ENCODE measurements at regions not wholly inside any gene's neighbourhood (a gene's known extent, or its start where the extent isn't known, plus 50 kb on each side); places are given as distances from the start of the nearest gene placed in this dataset.

- CTCF ChIA-PET (ENCODE audit: partially characterized antibody), result interaction anchor here (1.2 kb wide), 2 partner anchors 10 to 15 kb away, joined by 3 to 4 read pairs; no protein-coding TSS in a partner anchor
- Histone ChIP-seq H3K4me3 (ENCODE audit: extremely low read depth in 1 of 4, insufficient read depth in 2 of 4, low read depth in 3 of 4, low read length in 4 of 4) (no peak overlapping the region), H3K14ac (ENCODE audit: insufficient read length) (no peak overlapping the region)
Observed at GRCh38 chr3:152208439-152208838, 60.3 kb upstream of the MBNL1 start.

More at GRCh38 chr3:152208439-152208838, 60.3 kb upstream of the MBNL1 start:
- peaks cover 0 to 2% (median 0%) of the 10 kb centered on the region in 4 experiments; a peak in 3 of 7 replicates for H3K4me1 ChIP-seq (replicated peaks in 1 of 4; ENCODE audit: control insufficient read depth in 3 of 4, insufficient read depth in 4 of 4, low read length in 3 of 4)
- H4K91ac ChIP-seq (replicated peaks; ENCODE audit: insufficient read length, low read length), result no peak overlapping the region
- no peaks in the 10 kb centered on the region for H3K27me3 ChIP-seq (replicated peaks in 1 of 4; ENCODE audit: control insufficient read depth in 3 of 4, extremely low read depth in 1 of 4, insufficient read depth in 3 of 4, low read length in 3 of 4)
- TF ChIP-seq ASH2L (IDR thresholded peaks at IDR 0.05; ENCODE audit: low read length) (no peak), TCF12 (IDR thresholded peaks at IDR 0.05; ENCODE audit: low read depth, low read length) (no peak), CBX5 (IDR thresholded peaks at IDR 0.05; ENCODE audit: low read depth, low read length) (no peak), KDM4A (IDR thresholded peaks at IDR 0.05; ENCODE audit: low read depth, low read length, severe bottlenecking) (no peak), BCL11A (IDR thresholded peaks at IDR 0.05; ENCODE audit: low read depth in 2 of 2, low read length in 2 of 2) (no peak), RAD21 (IDR thresholded peaks at IDR 0.05 in 1 of 2, conservative IDR thresholded peaks at IDR 0.05 in 1 of 2; ENCODE audit: low read depth in 2 of 2, low read length in 2 of 2) (no peak), EP300 (IDR thresholded peaks at IDR 0.05; ENCODE audit: borderline replicate concordance in 1 of 2, low read depth in 2 of 2, low read length in 2 of 2) (no peak), CTCF (IDR thresholded peaks at IDR 0.05; ENCODE audit: control extremely low read depth in 1 of 3, insufficient read depth in 1 of 3, low read depth in 1 of 3, low read length in 3 of 3) (no peak), POLR2AphosphoS5 (IDR thresholded peaks at IDR 0.05; ENCODE audit: low read depth, low read length) (no peak), BRCA1 (IDR thresholded peaks at IDR 0.05; ENCODE audit: low read depth, low read length) (no peak), NRF1 (IDR thresholded peaks at IDR 0.05; ENCODE audit: low read depth, low read length) (no peak)
- H4K20me1 ChIP-seq (replicated peaks in 1 of 2; ENCODE audit: control insufficient read depth in 1 of 2, insufficient read depth in 2 of 2, low read length in 2 of 2), result no peaks in the 10 kb centered on the region
- no peak for FAIRE-seq
- H3K79me1 ChIP-seq (ENCODE audit: low read depth, low read length), result no peaks in the 10 kb centered on the region
- H2AFZ ChIP-seq (ENCODE audit: low read length), result no peak overlapping the region
- DNase-seq (ENCODE audit: low read depth in 1 of 2, low spot score in 2 of 2), result no peak
- no peak overlapping the region for H2BK12ac ChIP-seq (ENCODE audit: low read depth, low read length)
- no peak overlapping the region for H3K4me2 ChIP-seq (ENCODE audit: insufficient read depth in 1 of 2, low read depth in 2 of 2, low read length in 2 of 2)
- no peak overlapping the region for H2AK5ac ChIP-seq (ENCODE audit: low read depth, low read length)
- 100% methylated on average over 2 of the region's 2 CpGs; no CpG with 5 or more reads in 1 of the 2 experiments for WGBS, 2 experiments (ENCODE audit: extremely low coverage in 1 of 2, insufficient coverage in 1 of 2, insufficient read length in 1 of 2, insufficient replicate concordance in 2 of 2, low coverage in 1 of 2, low lambda C conversion rate in 2 of 2, missing lambda C conversion rate in 1 of 2)
- no peaks in the 10 kb centered on the region for H3K9me3 ChIP-seq (ENCODE audit: insufficient read depth in 2 of 2, low read depth in 1 of 2, low read length in 1 of 2)
- POLR2A ChIA-PET (ENCODE audit: partially characterized antibody), result no interaction called here
- no peak overlapping the region for H3K27ac ChIP-seq (ENCODE audit: low read depth, low read length)
- H2BK120ac ChIP-seq (replicated peaks; ENCODE audit: low read depth, low read length), result no peak overlapping the region
- no peak overlapping the region for H3K56ac ChIP-seq (replicated peaks; ENCODE audit: insufficient read length, low read depth, low read length)
- H2BK20ac ChIP-seq (ENCODE audit: low read length), result no peak overlapping the region
- no peaks in the 10 kb centered on the region for H3K79me2 ChIP-seq (ENCODE audit: control insufficient read depth in 1 of 2, insufficient read depth in 2 of 2, low read length in 2 of 2)
- no peak overlapping the region for H3K23ac ChIP-seq (ENCODE audit: insufficient read length)
- H4K5ac ChIP-seq (ENCODE audit: insufficient read length, low read depth, low read length), result no peak overlapping the region
- H3K4ac ChIP-seq (replicated peaks; ENCODE audit: insufficient read length, low read depth, low read length), result no peak overlapping the region
- no peak overlapping the region for H2BK15ac ChIP-seq (ENCODE audit: low read length)
- H2BK5ac ChIP-seq (ENCODE audit: low read depth, low read length), result no peak overlapping the region
- no peaks in the 10 kb centered on the region; the same call in 1 of the 2 replicates for H3K23me2 ChIP-seq (ENCODE audit: low read depth, low read length)
- H4K8ac ChIP-seq (ENCODE audit: extremely low read depth, insufficient read depth, low read length), result no peak overlapping the region
- H3K36me3 ChIP-seq (ENCODE audit: control insufficient read depth in 2 of 4, insufficient read depth in 4 of 4, low read length in 3 of 4), result no peaks in the 10 kb centered on the region
- H3K9ac ChIP-seq (replicated peaks in 1 of 4; ENCODE audit: extremely low read depth in 1 of 4, low read depth in 3 of 4, low read length in 3 of 4), result no peak overlapping the region
- no peak overlapping the region for H3K18ac ChIP-seq (ENCODE audit: extremely low read depth, low read length)
